ENCODE measurements at regions not wholly inside any gene's neighbourhood (a gene's known extent, or its start where the extent isn't known, plus 50 kb on each side); places are given as distances from the start of the nearest gene placed in this dataset.
"Not testable (repeated sequence)": the region's sequence is repeated elsewhere in the genome, so short reads cannot be mapped to it uniquely, and the experiment has no call there.

GRCh38 chr7:130956417-130957136, 222.6 kb upstream of the KLF14 start:
- H3K4me1 ChIP-seq, result peaks cover 38 to 55% of the 10 kb centered on the region in 2 donors
- intact Hi-C loops (cut with DNase I), result no loop called here

DNA sequence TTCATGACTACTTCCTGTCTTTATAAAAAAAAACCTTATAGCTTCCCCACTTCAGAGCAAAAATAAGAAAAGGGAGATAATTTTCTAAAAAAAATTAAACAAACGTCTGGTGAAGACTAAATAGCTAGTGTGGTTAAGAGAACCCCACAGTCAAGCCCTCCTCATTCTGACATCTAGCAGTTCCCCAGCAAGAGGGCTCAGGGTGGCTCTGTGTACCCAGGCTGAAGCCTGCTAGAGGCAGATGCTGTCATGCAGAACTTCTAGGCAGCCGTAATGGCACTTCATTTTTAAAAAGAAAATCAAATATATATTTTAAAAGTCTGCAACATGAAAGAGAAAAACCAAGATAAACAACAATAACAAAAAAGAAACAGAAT, 223.1 kb upstream of the KLF14 start:
- TF ChIP-seq, protein P1, sequence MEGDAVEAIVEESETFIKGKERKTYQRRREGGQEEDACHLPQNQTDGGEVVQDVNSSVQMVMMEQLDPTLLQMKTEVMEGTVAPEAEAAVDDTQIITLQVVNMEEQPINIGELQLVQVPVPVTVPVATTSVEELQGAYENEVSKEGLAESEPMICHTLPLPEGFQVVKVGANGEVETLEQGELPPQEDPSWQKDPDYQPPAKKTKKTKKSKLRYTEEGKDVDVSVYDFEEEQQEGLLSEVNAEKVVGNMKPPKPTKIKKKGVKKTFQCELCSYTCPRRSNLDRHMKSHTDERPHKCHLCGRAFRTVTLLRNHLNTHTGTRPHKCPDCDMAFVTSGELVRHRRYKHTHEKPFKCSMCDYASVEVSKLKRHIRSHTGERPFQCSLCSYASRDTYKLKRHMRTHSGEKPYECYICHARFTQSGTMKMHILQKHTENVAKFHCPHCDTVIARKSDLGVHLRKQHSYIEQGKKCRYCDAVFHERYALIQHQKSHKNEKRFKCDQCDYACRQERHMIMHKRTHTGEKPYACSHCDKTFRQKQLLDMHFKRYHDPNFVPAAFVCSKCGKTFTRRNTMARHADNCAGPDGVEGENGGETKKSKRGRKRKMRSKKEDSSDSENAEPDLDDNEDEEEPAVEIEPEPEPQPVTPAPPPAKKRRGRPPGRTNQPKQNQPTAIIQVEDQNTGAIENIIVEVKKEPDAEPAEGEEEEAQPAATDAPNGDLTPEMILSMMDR (IDR thresholded peaks at IDR 0.05), result no peak
- no peak for TF ChIP-seq POLR2A (IDR thresholded peaks at IDR 0.05)
- DNase-seq, result peak; percentile 70 to 76
- H3K4me1 ChIP-seq, result peaks cover 32 to 56% of the 10 kb centered on the region in 2 donors

More at GRCh38 chr7:130956417-130957136, 222.6 kb upstream of the KLF14 start:
- Histone ChIP-seq H3K36me3 (no peaks in the 10 kb centered on the region), H3K9me3 (no peaks in the 10 kb centered on the region), H3K27me3 (no peaks in the 10 kb centered on the region), H3K27ac (peak overlapping the region; percentile 57 to 87 (median 80)), H3K4me3 (replicated peaks in 1 of 3) (no peak overlapping the region)
- 31 to 33% methylated on average over 7 of the region's 7 CpGs for WGBS, 2 donors
- no peak for DNase-seq
- TF ChIP-seq, protein P1 (IDR thresholded peaks at IDR 0.05), result no peak
- no peak for TF ChIP-seq POLR2A (IDR thresholded peaks at IDR 0.05)

DNA sequence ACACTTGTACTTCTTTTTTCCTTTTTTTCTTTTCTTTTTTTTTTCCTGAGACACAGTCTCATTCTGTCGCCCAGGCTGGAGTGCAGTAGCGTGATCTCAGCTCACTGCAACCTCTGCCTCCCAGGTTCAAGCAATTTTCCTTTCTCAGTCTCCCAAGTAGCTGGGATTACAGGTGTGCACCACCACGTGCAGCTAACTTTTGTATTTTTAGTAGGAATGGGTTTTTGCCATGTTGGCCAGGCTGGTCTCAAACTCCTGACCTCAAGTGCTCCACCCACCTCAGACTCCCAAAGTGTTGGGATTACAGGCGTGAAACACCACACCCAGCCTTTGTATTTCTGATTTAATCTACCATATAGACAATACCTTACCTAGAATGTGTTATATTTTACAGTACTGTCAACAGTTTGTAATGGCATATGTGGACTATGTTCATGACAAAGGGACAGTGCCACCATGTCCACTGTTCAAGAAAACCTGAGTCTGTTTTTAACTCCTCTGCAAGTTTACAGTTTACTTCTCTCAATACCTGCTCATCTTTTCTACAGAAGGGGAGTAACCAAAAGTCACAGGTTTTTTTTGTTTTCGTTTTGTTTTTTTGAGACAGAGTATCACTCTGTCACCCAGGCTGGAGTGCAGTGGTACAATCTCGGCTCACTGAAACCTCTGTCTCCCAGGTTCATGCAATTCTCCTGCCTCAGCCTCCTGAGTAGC, 223.9 kb upstream of the KLF14 start:
- WGBS, 2 donors, result 86 to 89% methylated on average over 6 of the region's 6 CpGs
- H3K27me3 ChIP-seq; intact Hi-C loops (cut with DNase I); H3K4me3 ChIP-seq (replicated peaks in 1 of 3); H3K9me3 ChIP-seq; H3K36me3 ChIP-seq: not testable (repeated sequence)
- H3K27ac ChIP-seq, result peak overlapping the region; percentile 70 to 87 (median 80)
- H3K4me1 ChIP-seq, result peaks cover 31 to 59% of the 10 kb centered on the region in 2 donors
- peak in 1 of 2 donors; percentile 26 for DNase-seq

More for the DNA sequence above, 223.1 kb upstream of the KLF14 start:
- Histone ChIP-seq H3K27me3 (no peaks in the 10 kb centered on the region), H3K27ac (peak overlapping the region; percentile 57 to 87 (median 80)), H3K4me3 (replicated peaks in 1 of 3) (no peak overlapping the region), H3K36me3 (no peaks in the 10 kb centered on the region), H3K9me3 (no peaks in the 10 kb centered on the region)
- intact Hi-C loops (cut with DNase I), result no loop called here
- WGBS, 2 donors, result 8 to 18% methylated on average over 2 of the region's 2 CpGs

DNA sequence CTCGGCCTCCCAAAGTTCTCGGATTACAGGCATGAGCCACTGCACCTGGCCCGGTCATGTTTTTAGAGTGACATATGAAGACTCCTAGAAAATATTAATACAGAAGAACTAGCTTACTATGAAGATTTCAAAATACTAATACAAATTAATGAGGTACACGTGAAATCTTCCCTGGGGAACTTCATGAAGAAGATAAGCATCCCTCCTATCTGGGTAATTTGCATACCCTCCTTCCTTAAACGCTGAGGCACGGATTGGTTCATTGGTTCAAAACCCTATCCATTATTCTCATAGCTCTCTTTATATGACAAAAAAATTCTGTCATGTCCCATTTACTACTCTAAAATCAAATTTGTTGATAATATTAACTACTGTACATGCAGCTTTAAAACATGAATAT, 224.8 kb upstream of the KLF14 start:
- TF ChIP-seq POLR2A (IDR thresholded peaks at IDR 0.05), result no peak
- TF ChIP-seq, protein P1 (IDR thresholded peaks at IDR 0.05), result no peak
- WGBS, 2 donors, result 76% methylated on average over 6 of the region's 6 CpGs
- Histone ChIP-seq H3K36me3 (no peaks in the 10 kb centered on the region), H3K9me3 (no peaks in the 10 kb centered on the region), H3K27me3 (no peaks in the 10 kb centered on the region), H3K27ac (peak overlapping the region in 1 of 3 donors; percentile 70), H3K4me1 (peaks cover 31 to 59% of the 10 kb centered on the region in 2 donors), H3K4me3 (replicated peaks in 1 of 3) (no peak overlapping the region)
- DNase-seq, result no peak
- intact Hi-C loops (cut with DNase I), result no loop called here

- DNase-seq, result no peak
- Histone ChIP-seq H3K4me3 (replicated peaks in 1 of 3) (no peak overlapping the region), H3K36me3 (no peaks in the 10 kb centered on the region), H3K27me3 (no peaks in the 10 kb centered on the region), H3K27ac (peak overlapping the region in 2 of 3 donors; percentile 8 to 29), H3K4me1 (peaks cover 31 to 59% of the 10 kb centered on the region in 2 donors), H3K9me3 (no peaks in the 10 kb centered on the region)
- intact Hi-C loops (cut with DNase I), result no loop called here
- no peak for TF ChIP-seq POLR2A (IDR thresholded peaks at IDR 0.05)
- TF ChIP-seq, protein P1 (IDR thresholded peaks at IDR 0.05), result peak in 2 of 6 experiments; percentile 17 to 26
- 81 to 82% methylated on average over 9 of the region's 9 CpGs for WGBS, 2 donors
Observed at GRCh38 chr7:130959743-130960207, 225.8 kb upstream of the KLF14 start.
